ENCODE measurements at regions not wholly inside any gene's neighbourhood (a gene's known extent, or its start where the extent isn't known, plus 50 kb on each side); places are given as distances from the start of the nearest gene placed in this dataset.

GRCh38 chr3:84806958-84807357 lies 151.8 kb upstream of the CADM2 start:
- 39% methylated on average over 3 of the region's 3 CpGs for WGBS
- TF ChIP-seq CTCF (IDR thresholded peaks at IDR 0.05; ENCODE audit: low read depth, low read length, missing input control) (no peak), NR2F2 (IDR thresholded peaks at IDR 0.05) (no peak), FOXA2 (IDR thresholded peaks at IDR 0.05) (no peak), YY1 (IDR thresholded peaks at IDR 0.05) (no peak), HNF4G (IDR thresholded peaks at IDR 0.05) (no peak)
- TF ChIP-seq, protein P1, sequence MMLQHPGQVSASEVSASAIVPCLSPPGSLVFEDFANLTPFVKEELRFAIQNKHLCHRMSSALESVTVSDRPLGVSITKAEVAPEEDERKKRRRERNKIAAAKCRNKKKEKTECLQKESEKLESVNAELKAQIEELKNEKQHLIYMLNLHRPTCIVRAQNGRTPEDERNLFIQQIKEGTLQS (IDR thresholded peaks at IDR 0.05), result no peak
- no peak overlapping the region for H3K4me3 ChIP-seq (ENCODE audit: low read depth in 1 of 3, low read length in 3 of 3)
- no peaks in the 10 kb centered on the region for H3K4me1 ChIP-seq (ENCODE audit: control insufficient read depth in 4 of 4, insufficient read depth in 4 of 4, low read length in 3 of 4)
- no peaks in the 10 kb centered on the region for H3K36me3 ChIP-seq (ENCODE audit: control insufficient read depth in 4 of 4, insufficient read depth in 3 of 4, low read depth in 1 of 4, low read length in 3 of 4)
- no peak overlapping the region for H3K27ac ChIP-seq (ENCODE audit: low read depth in 1 of 2, low read length in 2 of 2)
- H3K9me3 ChIP-seq (ENCODE audit: control insufficient read depth in 4 of 4, low read length in 3 of 4), result no peaks in the 10 kb centered on the region
- H3K9ac ChIP-seq (ENCODE audit: low read depth in 1 of 2, low read length in 2 of 2), result no peak overlapping the region
- no peak for DNase-seq (ENCODE audit: low spot score)
- H3K27me3 ChIP-seq (ENCODE audit: control insufficient read depth in 4 of 4, insufficient read depth in 4 of 4, low read length in 3 of 4), result no peaks in the 10 kb centered on the region

- no peak for TF ChIP-seq JUND (IDR thresholded peaks at IDR 0.05)
- TF ChIP-seq, protein P2, sequence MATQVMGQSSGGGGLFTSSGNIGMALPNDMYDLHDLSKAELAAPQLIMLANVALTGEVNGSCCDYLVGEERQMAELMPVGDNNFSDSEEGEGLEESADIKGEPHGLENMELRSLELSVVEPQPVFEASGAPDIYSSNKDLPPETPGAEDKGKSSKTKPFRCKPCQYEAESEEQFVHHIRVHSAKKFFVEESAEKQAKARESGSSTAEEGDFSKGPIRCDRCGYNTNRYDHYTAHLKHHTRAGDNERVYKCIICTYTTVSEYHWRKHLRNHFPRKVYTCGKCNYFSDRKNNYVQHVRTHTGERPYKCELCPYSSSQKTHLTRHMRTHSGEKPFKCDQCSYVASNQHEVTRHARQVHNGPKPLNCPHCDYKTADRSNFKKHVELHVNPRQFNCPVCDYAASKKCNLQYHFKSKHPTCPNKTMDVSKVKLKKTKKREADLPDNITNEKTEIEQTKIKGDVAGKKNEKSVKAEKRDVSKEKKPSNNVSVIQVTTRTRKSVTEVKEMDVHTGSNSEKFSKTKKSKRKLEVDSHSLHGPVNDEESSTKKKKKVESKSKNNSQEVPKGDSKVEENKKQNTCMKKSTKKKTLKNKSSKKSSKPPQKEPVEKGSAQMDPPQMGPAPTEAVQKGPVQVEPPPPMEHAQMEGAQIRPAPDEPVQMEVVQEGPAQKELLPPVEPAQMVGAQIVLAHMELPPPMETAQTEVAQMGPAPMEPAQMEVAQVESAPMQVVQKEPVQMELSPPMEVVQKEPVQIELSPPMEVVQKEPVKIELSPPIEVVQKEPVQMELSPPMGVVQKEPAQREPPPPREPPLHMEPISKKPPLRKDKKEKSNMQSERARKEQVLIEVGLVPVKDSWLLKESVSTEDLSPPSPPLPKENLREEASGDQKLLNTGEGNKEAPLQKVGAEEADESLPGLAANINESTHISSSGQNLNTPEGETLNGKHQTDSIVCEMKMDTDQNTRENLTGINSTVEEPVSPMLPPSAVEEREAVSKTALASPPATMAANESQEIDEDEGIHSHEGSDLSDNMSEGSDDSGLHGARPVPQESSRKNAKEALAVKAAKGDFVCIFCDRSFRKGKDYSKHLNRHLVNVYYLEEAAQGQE (IDR thresholded peaks at IDR 0.05), result no peak
- TF ChIP-seq EGR1 (IDR thresholded peaks at IDR 0.05; ENCODE audit: low read depth in 2 of 2), result no peak
- no peak for TF ChIP-seq SP1 (IDR thresholded peaks at IDR 0.05)
- no peak for TF ChIP-seq CTCF (IDR thresholded peaks at IDR 0.05; ENCODE audit: low read depth, low read length, missing input control)
- TF ChIP-seq, protein P1 (IDR thresholded peaks at IDR 0.05), result no peak
- TF ChIP-seq GABPA (IDR thresholded peaks at IDR 0.05 in 1 of 2, conservative IDR thresholded peaks at IDR 0.05 in 1 of 2), result no peak
- no peak for TF ChIP-seq FOXA2 (IDR thresholded peaks at IDR 0.05)
- TF ChIP-seq RXRA (IDR thresholded peaks at IDR 0.05), result no peak
- 58% methylated on average over 2 of the region's 2 CpGs for WGBS
Observed at GRCh38 chr3:84820126-84820525, 138.7 kb upstream of the CADM2 start.

More at GRCh38 chr3:84820126-84820525, 138.7 kb upstream of the CADM2 start:
- Histone ChIP-seq H3K4me1 (ENCODE audit: control insufficient read depth in 4 of 4, insufficient read depth in 4 of 4, low read length in 3 of 4) (no peaks in the 10 kb centered on the region), H3K27me3 (ENCODE audit: control insufficient read depth in 4 of 4, insufficient read depth in 4 of 4, low read length in 3 of 4) (peaks cover 0 to 2% (median 0%) of the 10 kb centered on the region in 4 donors), H3K4me3 (ENCODE audit: low read depth in 1 of 3, low read length in 3 of 3) (no peak overlapping the region), H3K36me3 (ENCODE audit: control insufficient read depth in 4 of 4, insufficient read depth in 3 of 4, low read depth in 1 of 4, low read length in 3 of 4) (no peaks in the 10 kb centered on the region), H3K9ac (ENCODE audit: low read depth in 1 of 2, low read length in 2 of 2) (no peak overlapping the region), H3K9me3 (ENCODE audit: control insufficient read depth in 4 of 4, low read length in 3 of 4) (peaks cover 0 to 2% (median 0%) of the 10 kb centered on the region in 4 donors), H3K27ac (ENCODE audit: low read depth in 1 of 2, low read length in 2 of 2) (no peak overlapping the region)
- DNase-seq (ENCODE audit: low spot score), result no peak

All from liver (tissue), 8 donors.